ENCODE measurements at regions not wholly inside any gene's neighbourhood (a gene's known extent, or its start where the extent isn't known, plus 50 kb on each side); places are given as distances from the start of the nearest gene placed in this dataset.
"Not testable (repeated sequence)": the region's sequence is repeated elsewhere in the genome, so short reads cannot be mapped to it uniquely, and the experiment has no call there.

DNA sequence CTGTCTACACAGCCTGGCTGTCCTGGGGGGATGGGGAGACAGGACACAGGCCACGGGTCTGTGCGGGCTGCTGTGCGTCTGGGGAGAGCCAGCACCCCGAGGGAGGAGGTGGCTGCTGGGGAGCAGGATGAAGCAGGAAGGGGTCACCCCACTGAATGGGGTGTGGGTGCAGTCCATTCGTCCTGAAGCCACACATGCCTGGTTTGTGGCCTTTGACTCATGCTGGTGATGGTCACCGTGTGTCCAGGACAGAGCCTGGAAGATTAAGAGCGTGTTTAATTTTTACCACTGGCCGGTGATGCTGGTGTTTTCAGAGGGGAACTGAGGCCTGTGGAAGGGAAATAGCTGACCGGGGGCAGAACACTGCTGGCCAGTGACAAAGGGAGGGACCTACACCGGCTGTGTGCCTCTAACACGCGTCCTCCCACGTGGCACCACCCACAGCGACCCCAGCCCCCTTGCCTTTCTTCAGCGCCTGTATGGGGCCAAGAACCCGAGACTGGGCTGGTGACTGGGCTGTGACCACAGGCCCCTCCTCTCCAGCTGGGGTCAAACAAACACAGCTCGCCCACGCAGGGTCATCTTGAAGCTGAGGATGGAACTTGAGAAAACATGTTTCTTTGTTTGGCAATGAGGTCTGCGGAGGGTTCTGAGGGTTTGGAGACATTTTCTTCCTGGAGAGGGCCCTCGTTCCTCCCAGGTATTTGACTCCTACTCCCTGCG, 99.5 kb upstream of the LRPAP1 start:
- not testable (repeated sequence) for DNase-seq

GRCh38 chr4:3630598-3631543, 98.6 kb upstream of the LRPAP1 start:
- DNase-seq, result no peak

DNA sequence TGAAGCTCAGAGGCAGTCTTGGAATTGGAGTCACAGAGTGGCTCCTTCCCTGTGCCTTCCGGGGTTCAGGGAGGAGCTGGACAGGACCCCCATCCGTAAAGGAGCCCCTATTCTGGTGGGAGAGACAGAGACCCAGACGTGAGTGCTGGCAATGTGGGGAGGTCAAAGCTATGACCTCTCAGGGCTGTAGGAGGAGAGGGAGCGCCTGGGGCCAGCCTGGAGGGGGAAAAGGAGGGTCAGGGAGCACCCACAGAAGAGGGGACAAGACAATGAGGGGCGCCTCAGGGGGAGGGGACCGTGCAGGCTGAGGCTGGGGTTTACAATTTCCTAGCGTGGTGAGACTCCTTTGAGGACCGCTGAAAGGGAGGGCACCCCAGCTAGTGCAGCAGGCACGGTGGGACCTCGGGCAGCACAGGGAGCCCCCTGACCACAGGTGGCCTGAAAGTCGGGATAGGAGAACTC, 97.9 kb upstream of the LRPAP1 start:
- no peak for DNase-seq

- no peak for DNase-seq
Observed at GRCh38 chr4:3629665-3630064, 97.4 kb upstream of the LRPAP1 start.

DNA sequence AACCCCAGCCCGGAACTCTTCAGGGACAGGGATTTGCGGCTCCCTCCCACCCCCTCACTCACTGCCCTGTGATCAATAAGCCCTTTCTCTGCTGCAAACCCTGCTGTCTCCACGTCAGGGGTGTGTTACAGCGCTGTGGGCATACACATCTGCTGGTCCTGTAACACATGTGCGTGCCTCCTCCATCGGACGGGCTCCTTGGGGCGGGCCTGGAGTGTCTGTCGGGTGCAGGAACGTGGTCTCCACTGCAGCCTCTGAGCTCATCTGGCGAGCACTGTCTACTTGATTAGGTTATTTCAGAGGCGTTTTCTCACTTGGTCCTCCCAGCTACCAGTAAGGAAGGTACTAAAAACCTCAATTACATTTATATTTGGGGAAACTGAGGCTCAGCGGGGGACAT, 97.0 kb upstream of the LRPAP1 start:
- not testable (repeated sequence) for DNase-seq

DNA sequence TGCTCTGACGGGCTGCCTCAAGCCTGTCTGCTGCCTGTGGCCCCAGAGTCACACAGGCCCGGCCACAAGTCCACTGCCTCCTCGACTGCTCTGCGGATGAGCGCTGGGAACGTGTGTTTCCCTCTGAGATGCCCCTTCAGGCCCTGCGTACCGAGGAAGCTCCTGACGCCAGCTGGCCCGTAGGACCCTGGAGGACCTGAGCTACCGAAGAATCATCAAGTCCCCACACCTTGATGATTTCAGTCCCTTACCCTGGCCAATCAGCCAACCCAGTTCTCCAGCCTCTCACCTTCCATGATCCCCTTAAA, 96.6 kb upstream of the LRPAP1 start:
- no peak for DNase-seq

DNA sequence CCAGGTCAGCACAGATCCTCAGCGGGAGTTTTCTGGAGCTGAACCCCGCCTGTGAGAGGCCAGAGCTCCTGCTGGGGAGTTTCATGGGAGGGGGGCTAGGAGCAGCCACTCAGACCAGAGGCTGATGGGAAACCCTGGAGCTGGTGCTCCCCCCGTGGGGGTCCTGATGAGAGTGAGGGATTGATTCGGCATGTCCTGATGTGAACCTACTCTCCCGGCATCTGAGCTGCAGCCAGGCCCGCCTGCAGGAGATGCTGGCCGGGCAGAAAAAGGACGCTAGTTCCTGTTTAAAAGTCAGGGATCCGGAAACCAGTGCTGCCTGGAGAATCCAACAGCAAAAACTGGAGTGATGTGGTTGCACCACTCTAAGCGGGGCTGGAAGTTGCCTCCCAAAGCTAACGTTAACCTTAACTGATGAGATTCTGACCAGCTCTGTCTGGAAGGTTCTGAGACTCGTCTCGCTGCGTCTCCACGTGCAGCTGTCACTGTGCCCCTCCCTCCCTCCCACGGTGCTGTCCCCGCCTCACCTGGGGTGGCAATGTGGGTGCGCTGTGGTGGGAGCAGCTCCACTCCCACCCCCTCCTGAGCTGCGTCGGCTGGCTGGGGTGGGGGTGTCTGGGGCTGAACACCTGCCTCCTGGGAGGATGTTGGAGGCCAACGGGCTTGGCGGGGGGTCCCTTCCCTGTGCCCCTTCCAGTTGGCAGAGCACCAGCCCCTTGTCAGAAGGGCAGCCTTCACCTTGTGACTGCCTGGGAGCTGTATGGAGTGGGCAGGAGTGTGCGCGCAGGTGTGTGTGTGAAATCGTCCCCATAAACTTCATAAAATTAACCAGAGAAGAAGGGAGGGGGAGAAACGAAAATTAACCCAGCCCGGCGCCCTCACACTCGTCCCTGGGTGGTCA, 96.0 kb upstream of the LRPAP1 start:
- DNase-seq, result not testable (repeated sequence)

GRCh38 chr4:3627456-3627855, 95.2 kb upstream of the LRPAP1 start:
- not testable (repeated sequence) for DNase-seq

DNA sequence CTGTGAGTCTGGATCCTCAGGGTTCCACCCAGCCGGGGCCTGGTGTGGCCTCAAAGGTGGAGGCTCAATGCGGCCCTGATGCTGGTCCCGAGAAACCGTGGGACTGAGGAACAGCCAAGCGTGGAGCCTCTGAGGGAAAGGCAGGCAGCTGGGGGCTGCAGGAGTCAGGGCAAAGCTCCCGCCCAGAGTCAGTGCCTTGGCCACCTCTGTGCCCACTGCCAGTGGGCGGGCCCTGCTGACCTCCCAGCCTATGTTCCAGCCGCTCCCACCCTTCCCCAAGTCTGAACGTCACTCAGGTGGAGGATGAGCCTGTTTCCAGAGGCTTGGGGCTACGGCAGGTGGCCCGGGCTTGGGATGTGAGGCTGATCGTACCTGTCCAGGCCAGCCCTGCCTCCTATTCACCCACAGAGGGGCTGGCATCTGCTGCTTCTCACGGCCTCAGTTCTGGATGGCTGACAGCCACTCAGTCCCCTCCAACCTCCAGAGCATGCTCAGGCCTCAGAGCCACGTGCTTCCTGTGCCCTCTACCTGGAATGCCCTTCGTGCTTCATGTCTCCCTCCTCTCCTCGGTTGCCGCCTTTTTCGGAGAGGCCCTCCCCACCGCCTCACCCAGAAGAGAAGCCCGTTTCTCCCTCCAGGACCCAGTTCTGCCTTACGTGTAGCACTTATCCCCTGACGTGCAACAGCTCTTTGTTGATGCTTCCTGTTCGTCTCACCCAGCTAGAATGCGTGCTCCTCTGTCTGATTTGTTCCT, 94.1 kb upstream of the LRPAP1 start:
- DNase-seq, result not testable (repeated sequence)

DNA sequence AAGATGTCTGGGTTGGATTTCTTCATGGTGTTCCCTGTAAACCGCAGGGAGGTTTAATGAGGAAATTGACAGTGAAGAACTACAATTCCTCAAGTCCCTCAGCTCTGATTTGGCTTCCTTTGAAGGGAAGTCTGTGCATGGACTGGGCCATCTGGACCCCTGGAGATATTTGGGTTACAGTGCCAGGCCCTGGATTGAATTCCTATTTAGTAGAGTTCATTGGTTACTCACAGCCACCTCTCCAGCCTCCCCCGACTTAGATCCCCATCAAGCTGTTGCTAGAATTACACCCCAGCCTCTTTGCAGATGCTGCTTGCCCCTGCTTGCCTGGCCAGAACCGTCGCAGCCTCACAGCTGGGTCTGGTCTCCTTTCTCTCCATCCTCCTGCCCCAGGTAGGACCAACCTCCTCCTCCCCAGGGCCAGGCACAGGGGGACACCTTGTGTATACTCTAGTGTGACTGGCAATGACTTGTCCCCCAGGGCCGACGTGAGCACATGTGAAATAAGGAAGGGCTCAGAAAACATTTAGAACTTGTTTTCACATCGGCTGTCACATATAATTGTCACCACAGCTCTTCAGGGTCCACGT, 93.2 kb upstream of the LRPAP1 start:
- peak; percentile 80 for DNase-seq

GRCh38 chr4:3623809-3624329, 91.6 kb upstream of the LRPAP1 start:
- not testable (repeated sequence) for DNase-seq

GRCh38 chr4:3623106-3623505, 90.9 kb upstream of the LRPAP1 start:
- DNase-seq, result no peak

DNA sequence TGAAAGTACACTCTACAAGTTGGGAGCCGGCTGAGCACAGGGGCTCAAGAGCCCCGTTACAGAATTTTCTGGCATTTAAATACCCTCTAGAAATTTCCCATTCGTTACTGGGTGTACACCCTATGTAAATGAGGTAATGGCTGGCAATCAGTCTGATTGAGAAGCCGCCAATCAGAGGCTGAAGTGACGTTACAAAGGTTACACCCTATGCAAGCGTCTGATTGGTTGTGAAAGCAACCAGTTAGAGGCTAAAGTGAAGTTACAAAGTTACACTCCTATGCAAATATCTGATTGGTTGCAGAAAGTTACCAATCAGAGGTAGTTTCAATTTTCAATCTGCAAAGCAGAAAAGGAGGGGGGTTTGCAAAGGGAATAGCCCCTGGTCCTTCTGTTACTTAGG, 88.1 kb upstream of the LRPAP1 start:
- not testable (repeated sequence) for DNase-seq

DNA sequence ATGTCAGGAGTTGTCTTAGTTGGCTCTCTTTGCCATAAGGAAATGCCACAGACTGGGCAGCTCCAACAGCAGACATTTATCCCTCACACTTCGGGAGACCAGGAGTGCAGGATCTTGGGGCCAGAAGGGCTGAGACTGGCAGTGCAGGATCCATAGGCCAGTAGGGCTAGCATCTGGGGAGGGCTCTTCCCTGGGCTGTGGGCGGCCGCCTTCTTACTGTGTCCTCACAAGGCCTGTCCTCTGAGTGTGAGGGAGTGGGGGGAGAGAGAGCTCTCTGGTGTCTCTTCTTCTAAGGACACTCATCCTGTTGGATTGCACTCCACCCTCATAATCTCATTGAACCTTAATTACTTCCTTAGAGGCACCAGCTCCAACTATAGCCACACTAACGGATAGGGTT, 87.5 kb upstream of the LRPAP1 start:
- not testable (repeated sequence) for DNase-seq

DNA sequence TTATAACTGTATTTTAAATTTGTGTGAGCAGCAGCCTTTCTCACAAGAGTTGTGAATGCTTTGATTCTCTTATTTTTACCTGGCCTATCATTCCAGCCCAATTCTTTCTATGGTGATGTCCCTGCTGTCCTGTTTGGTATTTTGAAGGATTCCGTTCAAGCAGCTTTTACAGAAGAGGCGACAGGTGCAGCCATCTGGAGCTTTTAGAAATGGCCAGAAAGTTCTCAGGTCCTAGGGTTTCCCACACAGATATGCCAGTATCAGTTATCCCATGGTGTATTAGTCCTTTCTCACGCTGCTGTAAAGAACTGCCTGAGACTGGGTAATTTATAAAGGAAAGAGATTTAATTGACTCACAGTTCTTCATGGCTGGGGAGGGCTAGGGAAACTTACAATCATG, 86.1 kb upstream of the LRPAP1 start:
- not testable (repeated sequence) for DNase-seq

DNA sequence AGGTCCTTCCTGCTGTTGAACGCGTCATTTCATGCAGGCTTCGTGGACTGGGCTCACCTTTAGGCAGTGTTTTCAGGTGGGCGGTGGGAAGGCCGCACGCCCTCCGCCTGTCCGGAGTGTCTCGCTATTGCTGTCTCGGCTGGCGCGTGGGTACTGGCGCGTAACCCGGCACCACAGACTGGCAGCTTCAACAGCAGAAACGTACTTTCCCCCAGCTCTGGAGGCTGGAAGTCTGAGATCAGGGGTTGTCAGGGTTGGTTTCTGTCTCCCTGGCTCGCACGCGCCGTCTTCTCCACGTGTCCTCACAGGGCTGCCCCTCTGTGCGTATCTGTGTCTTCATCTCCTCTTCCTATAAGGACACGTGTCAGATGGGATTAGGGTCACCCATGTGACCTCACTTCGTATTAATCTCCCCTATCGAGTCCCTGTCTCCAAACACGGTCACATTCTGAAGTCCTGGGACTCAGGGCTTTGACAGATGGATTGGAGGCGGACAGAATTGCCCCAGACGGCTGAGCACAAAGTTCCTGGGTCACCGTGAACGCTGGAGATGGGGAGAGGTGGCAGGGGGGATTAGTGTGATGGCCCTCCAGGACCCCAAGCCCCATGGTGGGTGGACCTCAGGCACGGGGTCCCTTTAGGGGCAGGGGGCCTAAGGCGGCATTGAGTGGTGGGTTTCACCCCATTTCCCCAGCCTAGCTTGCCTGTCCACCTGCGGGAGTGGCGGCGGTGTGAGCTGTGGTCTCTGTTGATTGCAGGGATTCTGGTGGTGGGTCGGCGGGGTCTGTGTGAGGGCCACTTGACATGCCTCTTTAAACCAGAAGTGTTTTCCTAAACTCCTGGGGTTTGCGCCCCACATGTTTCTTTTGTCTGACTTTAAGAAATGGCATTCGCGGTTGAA, 83.4 kb upstream of the LRPAP1 start:
- no peak for DNase-seq

DNA sequence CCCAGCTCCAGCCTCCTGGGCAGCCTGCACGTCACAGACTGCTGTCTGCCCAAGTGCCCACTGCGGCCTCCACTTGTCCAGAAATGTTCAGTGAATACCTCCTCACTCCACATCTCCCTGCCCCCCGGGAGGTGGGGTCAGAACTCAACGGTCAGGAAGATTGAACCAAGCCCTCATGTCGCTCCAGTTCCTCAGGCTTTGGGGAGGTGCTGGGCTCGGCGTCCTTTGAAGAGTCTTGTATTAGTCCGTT, 82.4 kb upstream of the LRPAP1 start:
- DNase-seq, result no peak

DNA sequence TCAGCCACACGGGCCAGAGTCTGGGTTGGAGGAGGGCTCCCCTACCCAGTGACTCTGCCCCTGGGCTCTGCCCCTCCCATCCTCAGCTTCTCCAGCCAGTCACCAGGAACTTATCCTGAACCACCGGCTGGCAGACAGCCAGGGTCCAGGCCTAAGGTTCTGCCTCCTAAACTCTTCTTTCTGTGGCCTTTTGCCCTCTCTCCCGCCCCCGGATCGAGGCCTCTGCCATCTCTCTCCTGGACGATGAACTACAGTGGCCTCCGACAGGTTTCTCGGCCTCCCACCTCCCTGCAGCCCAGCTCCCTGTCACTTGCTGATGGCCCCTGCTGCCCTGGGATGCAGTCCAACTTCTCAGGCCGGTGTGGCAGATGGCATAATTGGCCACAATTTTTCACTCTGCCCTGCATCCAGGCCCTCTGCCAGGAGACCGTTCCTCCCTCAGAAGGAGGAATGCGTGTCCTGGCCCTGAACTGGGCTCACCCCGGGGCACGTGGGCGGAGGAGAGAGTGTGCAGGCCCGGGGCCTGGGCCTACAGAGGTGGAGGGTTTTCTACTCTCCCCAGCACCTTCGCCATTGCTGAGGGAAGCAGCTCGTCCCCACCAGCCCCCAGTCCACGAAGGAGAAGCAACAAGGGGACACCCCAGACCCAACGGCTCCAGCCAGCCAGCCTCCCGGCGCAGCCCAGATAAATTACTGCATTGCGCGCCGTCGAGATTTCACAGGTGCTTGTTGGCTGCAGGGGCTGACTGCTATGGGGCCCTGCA, 81.9 kb upstream of the LRPAP1 start:
- DNase-seq, result peak; percentile 83

DNA sequence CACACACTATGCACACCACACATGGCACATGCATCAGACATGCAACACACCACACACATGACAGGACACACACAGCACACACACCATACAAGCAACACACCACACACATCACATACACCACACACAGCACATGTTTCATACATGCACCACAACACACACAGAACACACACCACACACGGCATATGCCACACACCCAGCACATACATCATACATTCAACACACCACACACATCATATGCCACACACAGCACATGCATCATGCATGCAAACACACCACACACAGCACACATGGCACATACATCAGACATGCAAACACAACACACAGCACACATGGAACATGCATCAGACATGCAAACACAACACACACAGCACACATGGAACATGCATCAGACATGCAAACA, 80.7 kb upstream of the LRPAP1 start:
- no peak for DNase-seq

DNA sequence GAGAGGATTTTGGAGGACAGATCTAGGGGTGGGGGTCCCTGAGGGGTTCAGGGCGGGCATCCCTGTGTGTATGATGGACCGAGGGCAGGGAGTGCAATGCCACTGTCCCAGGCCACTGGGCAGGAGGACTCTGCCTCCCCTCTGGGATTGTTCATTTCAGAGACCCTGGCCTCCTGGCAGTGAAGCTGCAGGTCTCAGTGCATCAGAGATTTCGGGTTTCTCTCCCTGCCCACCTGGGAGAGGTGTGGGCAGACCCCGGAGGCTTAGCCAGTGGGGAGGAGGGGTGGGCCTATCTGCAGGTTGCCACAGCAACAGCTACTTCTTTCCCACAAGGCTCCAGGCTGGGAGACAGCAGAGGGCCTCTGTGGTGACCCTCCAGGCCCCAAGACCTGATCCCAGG, 80.1 kb upstream of the LRPAP1 start:
- DNase-seq, result no peak

Measured in DMS 273 treated with DMSO at 0.1 percent for 48 hours (cell line).